GM10266 (cell line): ENCODE measurements at regions not wholly inside any gene's neighbourhood (a gene's known extent, or its start where the extent isn't known, plus 50 kb on each side); places are given as distances from the start of the nearest gene placed in this dataset.

Experiments
- DNase-seq: peaks from one replicate; pipeline ENCODE4 v3.0.0; 2012; ENCODE audit errors: extremely low spot score
- CTCF ChIP-seq: IDR thresholded peaks from 2 replicates; pipeline ENCODE4 v1.5.1; 2012; ENCODE audit warnings: mild to moderate bottlenecking, low read depth; ENCODE audit not compliant: control insufficient read depth, insufficient read depth; ENCODE audit errors: missing control alignments

- no peak for DNase-seq
- no peak for TF ChIP-seq CTCF
Observed at GRCh38 chr14:100988011-100988410, 84.5 kb upstream of the RTL1 start.

GRCh38 chr14:100988411-100988900, 84.9 kb upstream of the RTL1 start:
- no peak for DNase-seq
- TF ChIP-seq CTCF = no peak

GRCh38 chr14:100988956-100989355, 85.4 kb upstream of the RTL1 start:
- no peak for TF ChIP-seq CTCF

GRCh38 chr14:100989924-100990323, 86.4 kb upstream of the RTL1 start:
- no peak for TF ChIP-seq CTCF
- DNase-seq = no peak

More at GRCh38 chr14:100988956-100989355, 85.4 kb upstream of the RTL1 start:
- no peak for DNase-seq

GRCh38 chr14:100994082-100994481, 90.6 kb upstream of the RTL1 start:
- no peak for TF ChIP-seq CTCF
- no peak for DNase-seq

GRCh38 chr14:100994756-100995330, 91.3 kb upstream of the RTL1 start:
- TF ChIP-seq CTCF = no peak
- no peak for DNase-seq

- no peak for TF ChIP-seq CTCF
- DNase-seq = no peak
Observed at GRCh38 chr14:101000711-101001250, 97.3 kb upstream of the RTL1 start.
